B cell (primary cell): ENCODE measurements at regions not wholly inside any gene's neighbourhood (a gene's known extent, or its start where the extent isn't known, plus 50 kb on each side); places are given as distances from the start of the nearest gene placed in this dataset.

Experiments used
- ATAC-seq: fragments of 200-7000 bp; cut with Tn5 transposase; one replicate; pipeline ENCODE4 v1.10.0; 2021; ENCODE audit warnings: low read depth, mild to moderate bottlenecking, moderate number of reproducible peaks, moderate library complexity
- CTCF ChIA-PET: fragments of 350-600 bp; sonication (Branson Sonifier 250); formaldehyde crosslinking; loops from one replicate; lab custom pipeline; 2021; ENCODE audit warnings: antibody characterized with exemption, inconsistent platforms; lab: Charles Lee
- POLR2A ChIA-PET: fragments of 350-600 bp; sonication (Branson Sonifier 250); formaldehyde crosslinking; loops from one replicate; lab custom pipeline; 2021; ENCODE audit warnings: antibody characterized with exemption; lab: Charles Lee
- DNase-seq: peaks from one replicate; pipeline ENCODE4 v3.0.0; 2013
- H2AFZ ChIP-seq: 2 replicates; pipeline ENCODE4 v1.6.1; 2012; ENCODE audit warnings: mild to moderate bottlenecking, low read depth, low read length; ENCODE audit not compliant: insufficient read depth, poor library complexity, severe bottlenecking
- H3K27ac ChIP-seq, 2 donors: 1 replicate in 1 of 2; 2 replicates in 1 of 2; pipeline ENCODE4 v1.5.1; 2012 to 2013; ENCODE audit warnings: low read length in 2 of 2, mild to moderate bottlenecking in 2 of 2, moderate library complexity in 1 of 2
- H3K27me3 ChIP-seq, 4 experiments: fragments of 200-600 bp in 1 of 4; sonication (generic) in 1 of 4; replicated peaks in 1 of 4; 1 replicate in 2 of 4; 2 replicates in 2 of 4; pipeline versions ENCODE4 v1.6.1 to v1.7.0; 2013 to 2016; ENCODE audit warnings: low read length in 3 of 4, mild to moderate bottlenecking in 2 of 4, mixed read lengths in 1 of 4, moderate library complexity in 1 of 4; ENCODE audit not compliant: insufficient read depth in 4 of 4, control insufficient read depth in 3 of 4; ENCODE audit errors: control extremely low read depth in 1 of 4
- H3K36me3 ChIP-seq, 2 experiments: replicated peaks in 1 of 2; 1 replicate in 1 of 2; 2 replicates in 1 of 2; pipeline versions ENCODE4 v1.6.1 to v1.7.1; 2013; ENCODE audit warnings: low read length in 1 of 2; ENCODE audit not compliant: insufficient read depth in 2 of 2, control insufficient read depth in 1 of 2; ENCODE audit errors: control extremely low read depth in 1 of 2, extremely low read depth in 1 of 2
- H3K4me1 ChIP-seq, 2 donors: fragments of 200-600 bp in 1 of 2; sonication (generic) in 1 of 2; 1 replicate in 1 of 2; 2 replicates in 1 of 2; pipeline versions ENCODE4 v1.5.1 to v1.6.1; 2013 to 2017; ENCODE audit warnings: low read length in 2 of 2; ENCODE audit not compliant: control insufficient read depth in 2 of 2, insufficient read depth in 2 of 2
- H3K4me2 ChIP-seq: replicated peaks from 2 replicates; pipeline ENCODE3; 2012; ENCODE audit warnings: mild to moderate bottlenecking, low read depth, low read length; ENCODE audit not compliant: poor library complexity, severe bottlenecking
- H3K4me3 ChIP-seq, 5 experiments: fragments of 200-600 bp in 1 of 5; sonication (generic) in 1 of 5; 1 replicate in 3 of 5; 2 replicates in 2 of 5; pipeline versions ENCODE4 v1.5.1 to v1.7.0; 2011 to 2016; ENCODE audit warnings: low read length in 4 of 5, mild to moderate bottlenecking in 4 of 5, low read depth in 2 of 5, control low read depth in 1 of 5, moderate library complexity in 1 of 5; ENCODE audit not compliant: insufficient read depth in 1 of 5; ENCODE audit errors: control extremely low read depth in 1 of 5, extremely low read depth in 1 of 5
- H3K79me2 ChIP-seq: fragments of 200-600 bp; sonication (generic); one replicate; pipeline ENCODE4 v1.6.0; 2016; ENCODE audit warnings: low read length; ENCODE audit not compliant: control insufficient read depth, insufficient read depth
- H3K9ac ChIP-seq: fragments of 200-600 bp; sonication (generic); 2 replicates; pipeline ENCODE4 v1.6.1; 2017; ENCODE audit warnings: mild to moderate bottlenecking, low read length, moderate library complexity
- H3K9me3 ChIP-seq, 3 donors: one replicate each; pipeline versions ENCODE4 v1.6.1 to v1.7.1; 2013; ENCODE audit warnings: low read length in 2 of 3; ENCODE audit not compliant: control insufficient read depth in 2 of 3, insufficient read depth in 1 of 3; ENCODE audit errors: control extremely low read depth in 1 of 3
- H4K20me1 ChIP-seq: 2 replicates; pipeline ENCODE4 v1.6.0; 2012; ENCODE audit warnings: mild to moderate bottlenecking, low read length; ENCODE audit not compliant: insufficient read depth, control insufficient read depth, poor library complexity, severe bottlenecking
- H3K27ac Mint-ChIP-seq: one replicate; pipeline ENCODE4 v1.8.0; 2021; ENCODE audit warnings: mixed read lengths
- H3K27me3 Mint-ChIP-seq: one replicate; pipeline ENCODE4 v1.8.0; 2021; ENCODE audit warnings: mixed read lengths
- H3K4me1 Mint-ChIP-seq: one replicate; pipeline ENCODE4 v1.8.0; 2021; ENCODE audit warnings: mixed read lengths
- H3K4me3 Mint-ChIP-seq: one replicate; pipeline ENCODE4 v1.8.0; 2021; ENCODE audit warnings: mixed read lengths
- H3K9me3 Mint-ChIP-seq: one replicate; pipeline ENCODE4 v1.8.0; 2022; ENCODE audit warnings: mixed read lengths; ENCODE audit not compliant: insufficient read depth
- CTCF ChIP-seq: fragments of 200-600 bp; IDR thresholded peaks from one replicate; pipeline ENCODE4 v1.8.0; 2022; ENCODE audit warnings: antibody characterized with exemption, mild to moderate bottlenecking
- EZH2 ChIP-seq: IDR thresholded peaks from 2 replicates; pipeline ENCODE4 v1.6.1; 2012; ENCODE audit warnings: borderline replicate concordance, low read depth, mild to moderate bottlenecking, moderate library complexity, low read length; ENCODE audit not compliant: insufficient read depth, poor library complexity, severe bottlenecking
- WGBS: methylation state at CpG from one replicate; pipeline ENCODE4 v1.1.5; 2013; ENCODE audit warnings: missing lambda C conversion rate; ENCODE audit not compliant: insufficient coverage; 5-methylcytosine and 5-hydroxymethylcytosine counted together
- intact Hi-C: fragments of 100-400 bp; cut with micrococcal nuclease; formaldehyde crosslinking; loops from one replicate; pipeline ENCODE4 v1.10.0; 2022

GRCh38 chr11:42363701-42364100 is 904.2 kb upstream of the LRRC4C start:
- ATAC-seq: no peak
- Histone ChIP-seq H2AFZ (no peak overlapping the region), H3K27me3 (no peaks in the 10 kb centered on the region), H3K4me2 (no peak overlapping the region), H3K4me3 (no peak overlapping the region), H3K9me3 (peaks cover 0 to 3% (median 1%) of the 10 kb centered on the region in 3 donors), H3K4me1 (no peaks in the 10 kb centered on the region), H3K9ac (no peak overlapping the region), H3K79me2 (no peaks in the 10 kb centered on the region), H4K20me1 (no peaks in the 10 kb centered on the region), H3K27ac (no peak overlapping the region), H3K36me3 (no peaks in the 10 kb centered on the region)
- POLR2A ChIA-PET: no interaction called here
- CTCF ChIA-PET: no interaction called here
- no peak overlapping the region for H3K4me3 Mint-ChIP-seq
- peaks cover 8% of the 10 kb centered on the region for H3K9me3 Mint-ChIP-seq
- H3K27me3 Mint-ChIP-seq: no peaks in the 10 kb centered on the region
- no peaks in the 10 kb centered on the region for H3K4me1 Mint-ChIP-seq
- no peak for DNase-seq
- H3K27ac Mint-ChIP-seq: no peak overlapping the region
- 100% methylated on average over 1 of the region's 2 CpGs for WGBS
- intact Hi-C loops: no loop called here
- TF ChIP-seq EZH2 (no peak), CTCF (no peak)

- ATAC-seq (no peak), DNase-seq (no peak)
- Histone ChIP-seq H3K9me3 (peaks cover 0 to 8% (median 0%) of the 10 kb centered on the region in 3 donors), H3K36me3 (no peaks in the 10 kb centered on the region), H3K27me3 (no peaks in the 10 kb centered on the region), H3K27ac (no peak overlapping the region), H3K9ac (no peak overlapping the region), H3K4me2 (no peak overlapping the region), H3K79me2 (no peaks in the 10 kb centered on the region), H3K4me1 (no peaks in the 10 kb centered on the region), H3K4me3 (no peak overlapping the region), H4K20me1 (no peaks in the 10 kb centered on the region), H2AFZ (no peak overlapping the region)
- H3K27me3 Mint-ChIP-seq: no peaks in the 10 kb centered on the region
- CTCF ChIA-PET: no interaction called here
- POLR2A ChIA-PET: no interaction called here
- no peak overlapping the region for H3K4me3 Mint-ChIP-seq
- peaks cover 4% of the 10 kb centered on the region for H3K9me3 Mint-ChIP-seq
- intact Hi-C loops: no loop called here
- no peaks in the 10 kb centered on the region for H3K4me1 Mint-ChIP-seq
- no peak for TF ChIP-seq EZH2
- no peak overlapping the region for H3K27ac Mint-ChIP-seq
Measured at GRCh38 chr11:42390116-42390515, 921.7 kb upstream of the API5 start.
